NCI-H2196 treated with DMSO at 0.1 percent for 48 hours (cell line): ENCODE measurements at regions not wholly inside any gene's neighbourhood (a gene's known extent, or its start where the extent isn't known, plus 50 kb on each side); places are given as distances from the start of the nearest gene placed in this dataset.
"Not testable (repeated sequence)": the region's sequence is repeated elsewhere in the genome, so short reads cannot be mapped to it uniquely, and the experiment has no call there.

Source experiments
- DNase-seq: peaks from one replicate; lab custom pipeline; 2025; ENCODE audit not compliant: unreplicated experiment; lab: John Stamatoyannopoulos, UW

DNA sequence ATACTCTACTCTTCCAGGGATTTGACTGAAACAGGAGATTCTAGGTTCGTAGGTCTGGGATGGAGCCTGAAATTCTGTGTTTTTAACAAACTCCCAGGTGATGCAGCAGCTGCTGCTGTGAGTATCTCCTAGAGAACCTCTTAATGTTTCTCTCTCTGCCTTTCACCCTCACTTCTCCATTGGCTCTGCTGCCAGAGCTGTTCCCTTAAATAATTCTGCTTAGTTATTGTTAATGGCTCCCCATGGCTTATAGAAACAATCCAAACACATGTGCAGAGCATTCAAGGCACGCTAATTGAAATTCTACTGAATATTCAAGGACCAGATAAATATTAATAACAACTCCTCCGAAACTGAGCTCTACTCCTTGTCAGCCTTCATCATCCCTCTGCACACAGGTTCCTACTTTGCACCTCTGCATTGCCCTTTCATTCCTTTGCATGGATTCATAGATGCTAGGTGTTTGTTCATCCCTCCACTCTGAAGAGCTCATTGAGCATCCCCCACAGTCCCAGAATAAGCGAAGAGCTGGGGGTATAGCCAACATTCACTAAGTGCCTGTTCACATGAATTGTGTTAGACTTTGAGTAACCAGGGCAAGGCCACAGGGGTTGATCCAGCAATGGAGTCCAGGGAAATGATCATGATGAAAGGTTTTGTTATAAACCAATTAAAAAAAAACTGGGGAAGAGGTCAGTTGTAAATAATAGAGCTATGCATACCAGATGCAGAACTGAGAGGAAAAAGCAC, 488.4 kb upstream of the JAG1 start:
- DNase-seq, result no peak

GRCh38 chr20:11165789-11166188, 492.0 kb upstream of the JAG1 start:
- DNase-seq, result no peak

DNA sequence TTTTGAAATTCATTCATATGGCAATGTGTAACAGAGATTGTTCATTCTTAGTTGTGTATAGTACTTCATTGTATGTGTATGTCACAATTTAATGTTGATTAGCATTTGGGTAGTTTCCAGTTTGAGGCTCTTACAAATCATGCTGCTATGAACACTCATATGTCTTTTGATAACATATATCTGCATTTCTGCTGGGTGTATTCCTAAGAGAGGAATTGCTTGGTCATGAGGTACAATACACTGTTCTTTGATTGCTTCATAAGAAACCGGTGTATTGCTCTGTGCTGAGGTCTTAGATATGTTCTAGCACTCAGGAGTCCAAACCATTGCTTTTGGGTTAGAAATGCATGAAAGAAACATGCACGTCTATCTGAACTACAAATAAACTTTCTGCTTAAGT, 492.9 kb upstream of the JAG1 start:
- DNase-seq, result no peak

- DNase-seq, result no peak
Measured at GRCh38 chr20:11168026-11168425, 494.2 kb upstream of the JAG1 start.

DNA sequence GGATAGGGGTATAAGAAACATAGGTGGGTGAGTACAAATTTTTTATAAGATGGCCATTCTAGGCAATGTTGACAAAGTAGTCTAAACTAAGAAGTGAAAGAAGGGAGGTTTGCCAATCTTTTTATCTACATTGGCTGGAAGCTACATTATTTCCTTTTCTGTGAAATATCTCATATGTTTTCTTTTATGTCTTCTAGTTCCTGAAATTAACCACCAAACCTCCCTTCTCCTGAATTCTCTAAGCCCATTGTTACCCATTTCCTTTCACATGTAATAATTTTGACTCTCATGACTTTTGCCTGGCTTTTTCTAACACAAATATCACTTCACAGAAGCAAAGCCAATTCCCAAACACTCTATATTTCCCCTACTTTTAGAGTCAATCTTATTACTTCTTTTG, 496.2 kb upstream of the JAG1 start:
- no peak for DNase-seq

DNA sequence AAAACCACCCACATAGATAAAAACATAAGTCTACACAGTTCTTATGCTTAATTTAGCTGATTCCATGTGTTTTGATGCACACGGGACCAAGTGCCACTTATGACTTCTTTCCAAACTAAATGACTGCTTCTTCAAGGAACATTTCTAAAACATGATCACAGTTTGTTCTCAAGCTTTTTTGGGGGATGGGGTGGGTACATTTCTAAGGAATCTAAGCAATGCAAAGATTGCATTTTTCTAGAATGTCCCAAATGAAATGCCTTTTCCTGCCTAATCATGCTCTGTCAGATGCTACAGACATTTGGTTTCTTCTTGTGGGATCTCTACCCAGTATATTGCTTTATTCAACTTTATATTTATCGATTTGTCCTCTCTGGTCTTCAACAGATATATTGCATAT, 496.8 kb upstream of the JAG1 start:
- DNase-seq, result no peak

DNA sequence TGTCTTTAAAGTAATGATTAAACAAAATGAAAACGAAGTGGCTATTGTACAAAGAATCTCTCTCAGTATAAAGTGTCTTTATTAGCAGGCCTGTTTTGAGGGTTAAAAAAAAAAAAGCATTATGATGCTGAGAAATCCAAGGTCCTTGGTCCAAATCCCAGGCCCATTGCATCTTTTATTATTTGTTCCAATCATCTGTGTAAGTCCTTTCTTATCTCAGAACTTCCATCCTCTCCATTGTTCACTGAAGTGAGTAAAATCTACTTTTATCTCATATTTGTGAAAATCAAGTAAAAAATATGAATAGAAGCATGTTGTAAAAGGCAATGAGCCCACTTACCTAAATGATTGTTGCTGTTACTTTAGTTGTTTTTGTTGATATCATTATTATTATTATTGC, 499.1 kb upstream of the JAG1 start:
- DNase-seq, result no peak

GRCh38 chr20:11173916-11174315, 500.1 kb upstream of the JAG1 start:
- no peak for DNase-seq

- DNase-seq, result no peak
Measured at GRCh38 chr20:11174861-11175260, 501.1 kb upstream of the JAG1 start.

- DNase-seq, result no peak
Measured at GRCh38 chr20:11176431-11176830, 502.6 kb upstream of the JAG1 start.

GRCh38 chr20:11178946-11179654, 505.3 kb upstream of the JAG1 start:
- no peak for DNase-seq

DNA sequence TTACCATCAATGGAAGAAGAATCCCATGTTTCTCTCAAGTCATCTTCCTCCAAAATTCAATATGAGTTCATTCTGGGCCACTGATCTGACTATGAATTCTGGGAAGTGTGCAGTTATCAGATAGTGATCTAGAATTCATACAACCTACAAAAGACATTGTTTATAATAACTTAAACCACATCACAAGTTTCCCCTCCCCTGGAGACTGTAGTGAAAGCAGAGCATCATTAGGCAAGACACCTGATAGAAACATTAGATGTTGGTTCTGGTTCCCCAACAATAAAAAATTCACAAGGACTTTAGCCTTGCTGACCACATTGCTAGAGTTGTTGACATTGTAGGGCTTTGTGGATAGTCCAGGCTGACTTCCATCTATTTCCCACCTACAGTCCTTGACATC, 506.4 kb upstream of the JAG1 start:
- DNase-seq, result no peak

DNA sequence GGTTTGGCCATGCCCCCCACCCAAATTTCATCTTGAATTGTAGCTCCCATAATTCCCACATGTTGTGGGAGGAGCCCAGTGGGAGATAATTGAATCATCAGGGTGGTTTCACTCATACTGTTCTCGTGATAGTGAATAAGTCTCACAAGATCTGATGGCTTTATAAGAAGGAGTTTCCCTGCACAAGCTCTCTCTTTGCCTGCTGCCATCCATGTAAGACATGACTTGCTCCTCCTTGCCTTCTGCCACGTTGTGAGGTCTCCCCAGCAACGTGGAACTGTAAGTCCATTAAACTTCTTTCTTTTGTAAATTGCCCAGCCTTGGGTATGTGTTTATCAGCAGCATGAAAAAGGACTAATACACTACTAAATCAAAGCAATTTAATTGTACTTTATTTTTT, 507.3 kb upstream of the JAG1 start:
- DNase-seq, result not testable (repeated sequence)

- no peak for DNase-seq
Measured at GRCh38 chr20:11181966-11182365, 508.2 kb upstream of the JAG1 start.

DNA sequence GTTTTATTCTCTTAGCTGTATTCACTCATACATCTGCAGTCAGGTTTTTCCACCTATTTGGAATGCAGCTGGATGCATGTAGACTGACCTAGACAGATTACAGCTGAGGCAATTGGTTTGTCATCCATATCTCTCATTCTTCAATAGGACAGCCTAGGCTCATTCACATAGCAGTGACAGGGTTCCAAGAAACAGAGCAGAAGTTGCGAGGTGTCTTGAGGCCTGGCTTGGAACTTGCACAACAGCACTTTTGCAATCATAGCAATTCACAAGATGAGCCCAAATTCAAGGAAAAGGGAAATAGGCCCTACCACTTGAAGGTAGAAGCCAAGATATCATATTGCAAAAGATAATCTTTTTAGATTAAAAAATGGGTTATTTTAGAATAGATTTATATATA, 508.9 kb upstream of the JAG1 start:
- DNase-seq, result no peak

- DNase-seq, result no peak
Measured at GRCh38 chr20:11186301-11187008, 512.7 kb upstream of the JAG1 start.

DNA sequence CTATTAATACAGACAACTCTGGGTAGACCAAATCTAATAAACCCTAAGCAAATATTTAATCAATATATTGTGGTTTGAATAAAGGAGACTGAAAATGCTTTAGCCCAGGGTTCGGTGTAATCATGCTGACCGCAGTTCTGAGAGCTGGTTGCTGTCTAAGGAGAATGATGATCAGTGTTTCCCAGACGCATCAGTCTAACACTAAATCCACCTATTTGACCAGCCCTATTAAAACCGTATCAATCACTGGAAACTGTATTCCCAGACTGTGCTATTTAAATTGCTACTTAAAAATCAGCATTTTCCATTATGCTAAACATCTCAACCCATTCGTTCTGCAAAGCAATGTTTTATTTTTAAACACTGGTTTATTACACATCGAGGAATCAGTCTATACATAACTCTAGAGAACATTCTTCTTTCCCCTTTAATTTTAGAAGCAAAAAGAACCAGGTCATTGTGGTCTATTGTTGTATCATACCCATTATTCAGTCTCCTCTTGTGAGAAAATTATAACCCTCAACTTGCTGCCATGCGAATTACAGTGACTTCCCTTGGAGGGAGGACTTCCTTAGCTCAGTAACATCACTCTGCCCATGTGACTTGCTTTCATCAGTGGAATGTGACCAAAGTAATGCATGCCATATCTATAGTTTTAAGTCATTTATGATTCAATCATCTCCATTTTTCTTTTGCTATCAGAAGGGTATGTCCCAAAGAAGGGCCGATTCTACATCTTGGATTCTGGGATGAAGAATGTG, 515.2 kb upstream of the JAG1 start:
- DNase-seq, result no peak

DNA sequence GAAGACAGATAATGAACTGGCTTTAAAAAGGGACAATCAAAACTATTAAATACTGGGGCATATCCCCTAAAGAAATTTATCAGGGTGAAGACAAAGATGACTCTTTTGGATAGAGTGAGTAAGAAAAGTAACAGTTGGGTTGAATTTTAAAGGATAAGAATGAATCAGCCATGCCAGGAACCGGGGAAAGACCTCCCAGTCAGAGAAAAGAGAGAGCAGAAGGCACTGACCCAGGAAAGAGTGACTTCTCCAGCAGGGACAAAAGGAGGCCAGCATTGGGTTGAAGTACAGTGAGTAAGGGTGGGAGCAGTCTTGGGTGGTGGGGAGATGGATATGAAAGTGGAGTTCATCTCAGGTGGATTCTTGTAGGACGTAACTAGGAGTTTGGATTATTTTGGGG, 516.9 kb upstream of the JAG1 start:
- DNase-seq, result no peak

DNA sequence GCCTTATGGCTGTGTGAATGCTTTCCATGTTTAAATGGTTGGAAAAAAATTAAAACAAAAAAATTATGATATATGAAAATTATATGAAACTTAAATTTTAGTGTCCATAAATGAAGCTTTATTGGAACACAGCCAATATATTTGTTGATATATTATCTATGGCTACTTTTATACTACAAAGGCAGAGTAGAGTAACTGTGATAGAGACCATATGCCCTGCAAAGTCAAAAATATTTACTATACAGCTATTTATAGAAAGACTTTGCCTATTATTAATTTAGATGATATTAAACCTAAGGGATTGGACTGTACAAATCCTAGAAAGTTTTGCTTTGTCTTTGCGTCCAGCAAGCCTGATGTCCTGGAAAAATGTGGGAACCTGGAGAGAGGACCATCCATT, 518.3 kb upstream of the JAG1 start:
- DNase-seq, result no peak

DNA sequence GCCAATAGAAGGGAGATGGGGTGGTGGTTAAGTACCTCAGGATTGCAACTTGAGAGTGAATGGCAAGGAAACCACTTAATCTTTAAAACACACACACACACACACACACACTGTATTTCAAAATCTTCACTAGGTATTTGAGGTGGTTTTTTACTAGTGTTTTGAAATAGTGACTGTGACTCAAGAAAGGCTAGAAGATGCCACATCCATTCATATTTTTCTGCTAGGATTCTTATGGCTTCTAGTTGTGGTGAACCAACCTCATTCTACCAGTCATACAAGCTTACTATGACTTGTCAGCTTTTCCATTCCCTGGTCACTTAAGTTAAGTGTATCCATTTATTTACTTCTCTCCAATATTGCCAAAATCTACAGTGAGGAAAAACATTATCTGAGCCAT, 519.4 kb upstream of the JAG1 start:
- DNase-seq, result no peak

GRCh38 chr20:11195169-11195568, 521.4 kb upstream of the JAG1 start:
- DNase-seq, result no peak
